Thoracic aorta (tissue), 2 donors: ENCODE measurements at regions not wholly inside any gene's neighbourhood (a gene's known extent, or its start where the extent isn't known, plus 50 kb on each side); places are given as distances from the start of the nearest gene placed in this dataset.

ENCODE experiments used
- ATAC-seq: fragments of 150-250 bp; one replicate; pipeline ENCODE4 v1.8.0; 2017; ENCODE audit warnings: low read depth; ENCODE audit not compliant: insufficient number of reproducible peaks, low FRiP score
- DNase-seq: peaks from one replicate; pipeline ENCODE4 v3.0.0-alpha.2; 2020; ENCODE audit warnings: low spot score
- H3K27ac ChIP-seq, 2 donors: fragments of 200-600 bp; sonication (generic); 1 replicate in 1 of 2; 2 replicates in 1 of 2; pipeline ENCODE4 v1.5.1; 2016; ENCODE audit warnings: mild to moderate bottlenecking in 2 of 2, moderate library complexity in 2 of 2
- H3K27me3 ChIP-seq: fragments of 200-600 bp; sonication (generic); replicated peaks from 2 replicates; pipeline ENCODE4 v1.6.0; 2016; ENCODE audit warnings: mild to moderate bottlenecking; ENCODE audit not compliant: insufficient read depth
- H3K36me3 ChIP-seq: fragments of 200-600 bp; sonication (generic); one replicate; pipeline ENCODE4 v1.5.1; 2016
- H3K4me1 ChIP-seq, 2 donors: fragments of 200-600 bp; sonication (generic); 1 replicate in 1 of 2; 2 replicates in 1 of 2; pipeline versions ENCODE4 v1.5.1 to v1.6.0; 2016; ENCODE audit warnings: low read depth in 2 of 2, mild to moderate bottlenecking in 1 of 2; ENCODE audit not compliant: control insufficient read depth in 1 of 2
- H3K4me3 ChIP-seq: fragments of 200-600 bp; sonication (generic); 2 replicates; pipeline ENCODE4 v1.5.1; 2016; ENCODE audit warnings: mild to moderate bottlenecking
- H3K9me3 ChIP-seq: fragments of 200-600 bp; sonication (generic); 2 replicates; pipeline ENCODE4 v1.5.1; 2016
- CTCF ChIP-seq: fragments of 200-600 bp; sonication (generic); IDR thresholded peaks from one replicate; pipeline ENCODE4 v1.5.1; 2019; ENCODE audit warnings: antibody characterized with exemption

- Histone ChIP-seq H3K9me3 (no peaks in the 10 kb centered on the region), H3K4me3 (no peak overlapping the region), H3K27me3 (no peaks in the 10 kb centered on the region), H3K36me3 (no peaks in the 10 kb centered on the region), H3K4me1 (no peaks in the 10 kb centered on the region), H3K27ac (no peak overlapping the region)
- no peak for DNase-seq
- TF ChIP-seq CTCF, result no peak
- ATAC-seq, result no peak
Measured at GRCh38 chr3:33993631-33994030, 195.2 kb downstream of the PDCD6IP start.

- DNase-seq, result no peak
- H3K27ac ChIP-seq, result no peak overlapping the region
- ATAC-seq, result no peak
- no peak overlapping the region for H3K4me3 ChIP-seq
- H3K27me3 ChIP-seq, result no peaks in the 10 kb centered on the region
- H3K9me3 ChIP-seq, result no peaks in the 10 kb centered on the region
- no peaks in the 10 kb centered on the region for H3K4me1 ChIP-seq
- no peak for TF ChIP-seq CTCF
- H3K36me3 ChIP-seq, result no peaks in the 10 kb centered on the region
Measured at GRCh38 chr3:33994568-33994967, 196.1 kb downstream of the PDCD6IP start.

GRCh38 chr3:34000301-34000700 is 201.9 kb downstream of the PDCD6IP start:
- Histone ChIP-seq H3K27ac (no peak overlapping the region), H3K9me3 (no peaks in the 10 kb centered on the region), H3K27me3 (no peaks in the 10 kb centered on the region), H3K4me3 (no peak overlapping the region), H3K4me1 (no peaks in the 10 kb centered on the region), H3K36me3 (no peaks in the 10 kb centered on the region)
- ATAC-seq (peak; percentile 12), DNase-seq (no peak)
- no peak for TF ChIP-seq CTCF

- Histone ChIP-seq H3K4me3 (no peak overlapping the region), H3K36me3 (no peaks in the 10 kb centered on the region), H3K27ac (no peak overlapping the region), H3K27me3 (no peaks in the 10 kb centered on the region), H3K4me1 (no peaks in the 10 kb centered on the region), H3K9me3 (no peaks in the 10 kb centered on the region)
- ATAC-seq, result no peak
- no peak for DNase-seq
- TF ChIP-seq CTCF, result no peak
Measured at GRCh38 chr3:34001022-34001421, 202.6 kb downstream of the PDCD6IP start.

GRCh38 chr3:34001990-34002389 is 203.6 kb downstream of the PDCD6IP start:
- no peaks in the 10 kb centered on the region for H3K27me3 ChIP-seq
- ATAC-seq (no peak), DNase-seq (no peak)
- no peaks in the 10 kb centered on the region for H3K36me3 ChIP-seq
- H3K9me3 ChIP-seq, result no peaks in the 10 kb centered on the region
- no peak overlapping the region for H3K4me3 ChIP-seq
- no peaks in the 10 kb centered on the region for H3K4me1 ChIP-seq
- no peak for TF ChIP-seq CTCF
- H3K27ac ChIP-seq, result no peak overlapping the region
